NCI-H2081 (cell line): ENCODE measurements at regions not wholly inside any gene's neighbourhood (a gene's known extent, or its start where the extent isn't known, plus 50 kb on each side); places are given as distances from the start of the nearest gene placed in this dataset.
A peak's percentile ranks its signal among the peaks of the same experiment; 100 is the strongest.
"Not testable (repeated sequence)": the region's sequence is repeated elsewhere in the genome, so short reads cannot be mapped to it uniquely, and the experiment has no call there.

Experiments used
- DNase-seq, 2 experiments: peaks; one replicate each; lab custom pipeline; 2025; lab: John Stamatoyannopoulos, UW

GRCh38 chr7:81478664-81479063 is 291.2 kb downstream of the HGF start:
- no peak for DNase-seq

- DNase-seq, result not testable (repeated sequence)
Measured at GRCh38 chr7:81478201-81478600, 291.6 kb downstream of the HGF start.

GRCh38 chr7:81473236-81473635 is 296.6 kb downstream of the HGF start:
- DNase-seq, result no peak

- DNase-seq, result peak in 1 of 2 experiments; percentile 24
Measured at GRCh38 chr7:81470724-81471379, 299.0 kb downstream of the HGF start.

- DNase-seq, result peak; percentile 72 to 76
Measured at GRCh38 chr7:81469869-81470723, 299.8 kb downstream of the HGF start.

GRCh38 chr7:81469153-81469868 is 300.5 kb downstream of the HGF start:
- no peak for DNase-seq

- no peak for DNase-seq
Measured at GRCh38 chr7:81468526-81468925, 301.3 kb downstream of the HGF start.

- no peak for DNase-seq
Measured at GRCh38 chr7:81467964-81468363, 301.9 kb downstream of the HGF start.

- no peak for DNase-seq
Measured at GRCh38 chr7:81462672-81463071, 307.2 kb downstream of the HGF start.

GRCh38 chr7:81460250-81461045 is 309.4 kb downstream of the HGF start:
- no peak for DNase-seq

- no peak for DNase-seq
Measured at GRCh38 chr7:81459485-81459884, 310.4 kb downstream of the HGF start.

GRCh38 chr7:81457852-81458522 is 311.9 kb downstream of the HGF start:
- peak; percentile 13 to 55 for DNase-seq

- DNase-seq, result not testable (repeated sequence)
Measured at GRCh38 chr7:81453770-81454169, 316.1 kb downstream of the HGF start.

GRCh38 chr7:81449105-81449504 is 320.7 kb downstream of the HGF start:
- no peak for DNase-seq

- DNase-seq, result peak; percentile 65 to 74
Measured at GRCh38 chr7:81447351-81447952, 322.4 kb downstream of the HGF start.

- DNase-seq, result no peak
Measured at GRCh38 chr7:81446212-81446611, 323.6 kb downstream of the HGF start.

- DNase-seq, result no peak
Measured at GRCh38 chr7:81445462-81445861, 324.4 kb downstream of the HGF start.

- no peak for DNase-seq
Measured at GRCh38 chr7:81441750-81442149, 328.1 kb downstream of the HGF start.

GRCh38 chr7:81439591-81439990 is 330.3 kb downstream of the HGF start:
- no peak for DNase-seq

- DNase-seq, result not testable (repeated sequence)
Measured at GRCh38 chr7:81437160-81437559, 332.7 kb downstream of the HGF start.
